Fibroblast of upper back skin (primary cell): ENCODE measurements at regions not wholly inside any gene's neighbourhood (a gene's known extent, or its start where the extent isn't known, plus 50 kb on each side); places are given as distances from the start of the nearest gene placed in this dataset.

Source experiments
- DNase-seq: peaks from one replicate; pipeline ENCODE4 v3.0.0-alpha.2; 2013

- peak; percentile 60 for DNase-seq
Observed at GRCh38 chr18:22545066-22545760, 127.5 kb upstream of the CTAGE1 start.

DNA sequence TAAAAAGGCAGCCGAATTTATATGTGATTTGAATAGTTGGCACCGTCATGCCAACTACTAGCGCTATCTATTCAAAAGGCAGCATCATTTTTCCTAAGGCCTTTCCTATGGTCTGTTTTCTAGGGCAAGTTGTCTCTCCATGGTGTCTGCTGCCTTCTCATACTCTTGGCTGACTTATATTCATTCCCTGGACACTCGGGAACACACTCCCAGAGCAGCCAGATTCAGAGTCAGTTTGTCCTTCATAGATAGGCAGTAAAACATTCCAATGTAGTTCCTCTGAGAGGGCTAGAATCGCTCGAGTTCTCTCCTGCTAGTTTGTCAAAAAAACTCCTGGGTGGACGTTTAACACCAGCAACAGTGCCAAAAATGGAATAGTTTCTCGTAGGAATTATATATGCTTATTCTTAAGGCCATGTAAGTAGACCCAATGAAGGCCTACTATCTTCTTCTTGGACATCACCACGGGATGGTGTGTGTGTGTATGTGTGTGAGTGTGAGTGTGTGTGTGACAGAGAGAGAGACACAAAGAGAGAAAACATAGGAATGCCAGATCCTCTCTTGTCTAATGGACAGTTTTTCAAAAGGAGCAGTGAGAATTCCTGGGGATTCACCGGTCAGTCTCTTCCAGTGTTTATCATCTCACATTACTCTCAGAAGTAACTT is 129.3 kb upstream of the CTAGE1 start:
- no peak for DNase-seq

GRCh38 chr18:22547807-22548561 is 130.3 kb upstream of the CTAGE1 start:
- DNase-seq = peak; percentile 53

DNA sequence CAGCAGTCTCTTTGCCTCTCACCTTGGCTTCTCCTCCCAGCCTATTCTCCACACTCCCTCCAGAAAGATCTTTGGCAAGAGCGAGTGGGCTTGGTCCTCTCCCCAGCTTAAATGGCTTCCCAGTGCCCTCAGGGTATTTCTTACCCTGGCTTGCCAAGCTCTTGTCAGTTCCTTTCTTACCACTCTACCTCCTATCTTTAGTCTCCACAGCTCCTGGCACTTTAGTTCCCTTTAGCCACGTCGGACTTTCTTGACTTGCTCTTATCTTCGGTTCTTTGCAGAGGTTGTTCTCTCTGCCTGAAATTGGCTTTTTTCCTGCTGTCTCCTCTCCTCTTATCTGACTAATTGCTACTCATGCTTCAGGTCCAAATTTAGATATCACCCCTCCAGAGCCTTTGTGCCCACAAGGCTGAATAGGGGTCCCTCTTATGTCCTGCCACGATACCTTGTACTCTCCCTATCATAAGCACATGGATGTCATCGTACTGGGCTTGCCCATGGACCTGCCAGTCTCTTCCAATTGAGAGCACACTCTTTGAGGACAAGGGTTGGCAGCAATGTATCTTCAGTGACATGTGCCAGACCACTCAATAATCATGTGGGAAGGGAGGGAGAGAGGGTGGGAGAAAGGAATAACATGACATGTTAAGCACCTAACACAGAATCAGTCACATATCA is 131.7 kb upstream of the CTAGE1 start:
- DNase-seq = no peak

DNA sequence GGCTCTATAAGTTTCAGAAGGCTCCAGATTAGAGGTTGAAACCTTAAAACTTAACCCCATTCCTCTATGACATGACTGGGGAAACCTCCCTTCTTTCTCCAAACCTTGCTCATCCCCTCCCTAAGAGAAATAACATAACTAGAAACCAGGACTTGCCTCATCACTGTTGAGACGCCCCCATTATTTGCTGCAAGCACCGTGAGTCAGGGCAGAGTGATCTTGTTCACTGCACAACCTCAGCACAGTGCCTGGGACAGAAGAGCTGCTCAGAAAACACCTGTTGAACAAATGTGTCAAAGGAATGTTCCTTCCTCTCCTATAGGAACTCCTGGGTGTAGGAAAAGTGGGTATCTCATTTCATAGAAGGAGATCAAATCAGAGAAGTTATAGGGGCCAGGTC is 132.7 kb upstream of the CTAGE1 start:
- DNase-seq = no peak

DNA sequence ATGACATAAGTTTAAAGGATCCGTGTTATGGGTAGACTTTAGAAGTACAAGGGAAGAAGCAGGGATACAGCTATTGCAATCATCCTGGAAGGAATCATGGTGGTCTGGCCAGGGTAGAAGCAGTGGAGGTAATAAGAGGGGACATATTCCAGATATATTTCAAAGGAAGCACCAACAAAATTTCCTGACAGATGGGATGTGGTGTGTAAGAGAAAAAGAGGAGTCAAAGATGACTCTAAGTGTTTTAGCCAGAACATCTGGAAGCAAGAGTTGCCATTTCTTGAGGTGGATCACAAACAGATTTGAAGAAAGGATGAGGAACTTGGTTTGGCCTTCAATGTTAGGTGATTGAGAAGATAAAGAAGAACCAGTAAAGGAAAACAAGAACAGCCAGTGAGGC is 133.1 kb upstream of the CTAGE1 start:
- DNase-seq = no peak

- peak; percentile 88 for DNase-seq
Observed at GRCh38 chr18:22551536-22552151, 133.9 kb upstream of the CTAGE1 start.

GRCh38 chr18:22552254-22552653 is 134.5 kb upstream of the CTAGE1 start:
- no peak for DNase-seq

GRCh38 chr18:22552899-22553460 is 135.3 kb upstream of the CTAGE1 start:
- DNase-seq = no peak

GRCh38 chr18:22556222-22557167 is 138.8 kb upstream of the CTAGE1 start:
- DNase-seq = peak; percentile 55

DNA sequence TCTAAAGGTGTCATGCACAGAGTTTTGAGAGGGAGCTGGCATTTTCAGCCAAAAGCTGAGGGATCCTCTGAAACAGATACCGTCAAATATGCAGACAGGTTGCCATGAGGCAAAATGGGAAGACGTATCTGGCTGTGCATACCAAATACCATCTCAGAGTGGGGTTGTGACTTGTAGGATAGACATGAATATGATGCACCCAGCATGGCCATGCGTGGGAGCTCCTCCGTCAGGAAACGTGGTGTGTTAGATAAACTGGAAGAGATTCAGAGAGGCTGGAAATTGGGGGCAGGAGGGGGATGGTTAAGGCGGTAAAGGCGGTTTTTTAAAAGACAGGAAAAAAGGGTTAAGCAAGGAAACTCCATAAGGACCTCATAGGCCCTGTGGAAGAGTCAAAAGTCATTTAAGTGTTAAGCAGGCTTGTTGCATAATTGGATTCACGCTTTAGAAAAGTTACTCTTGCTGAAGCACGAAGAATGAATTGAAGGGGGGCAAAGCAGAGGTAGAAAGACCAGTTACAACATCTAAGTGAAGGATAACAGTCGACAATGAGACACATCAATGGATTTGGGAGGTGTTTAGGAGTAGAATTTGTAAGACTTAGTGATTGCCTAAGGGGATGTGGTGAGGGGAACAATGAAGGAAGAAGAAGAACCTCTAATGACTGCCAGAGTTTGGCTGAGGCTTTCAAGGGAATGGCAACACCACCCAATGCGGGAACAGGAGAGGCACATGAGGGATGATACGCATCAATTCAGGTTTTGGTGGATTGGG is 139.6 kb upstream of the CTAGE1 start:
- DNase-seq = no peak

- peak; percentile 52 for DNase-seq
Observed at GRCh38 chr18:22558945-22559385, 141.2 kb upstream of the CTAGE1 start.

DNA sequence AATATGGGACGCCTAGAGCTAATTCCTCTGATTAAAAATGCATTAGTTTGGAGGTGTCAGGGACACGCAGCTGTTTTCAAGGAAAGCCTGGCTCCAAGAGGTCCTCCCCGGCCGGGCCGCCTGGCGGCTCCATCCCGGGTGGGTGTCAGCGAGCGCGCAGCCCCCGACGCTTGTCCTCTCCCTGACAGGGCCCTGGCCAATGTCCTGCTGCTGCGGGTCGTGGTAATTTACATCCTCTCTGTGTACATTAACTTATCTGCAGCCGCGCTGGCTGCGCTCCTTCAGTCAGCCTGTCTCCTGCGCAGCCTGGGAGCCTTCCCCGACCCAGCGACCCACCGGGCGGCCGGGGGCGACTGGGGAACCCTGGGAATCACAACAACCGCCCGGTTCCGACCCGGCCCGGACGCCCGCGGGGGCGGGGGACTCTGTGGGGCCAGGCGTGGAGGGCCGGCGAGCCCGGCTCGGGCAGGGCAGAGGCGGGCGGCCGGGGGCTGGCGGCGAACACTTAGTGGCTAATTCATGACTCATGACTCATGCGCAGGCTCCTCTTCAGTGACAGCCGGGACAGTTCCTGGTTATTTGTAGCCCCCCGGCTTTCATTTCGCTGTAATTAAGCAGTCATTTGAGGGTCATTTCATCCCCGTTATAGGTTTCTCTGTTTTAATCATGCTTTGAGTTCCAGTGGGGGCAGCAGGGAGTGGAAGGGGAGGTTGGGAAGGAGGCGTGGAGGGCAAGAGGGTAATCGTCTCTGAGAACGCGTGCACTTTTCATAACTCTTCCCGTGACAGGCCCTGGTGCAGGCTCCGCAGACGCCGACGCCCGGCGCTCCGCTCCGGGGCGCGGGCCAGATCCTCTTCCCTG is 141.9 kb upstream of the CTAGE1 start:
- DNase-seq = peak; percentile 59

- no peak for DNase-seq
Observed at GRCh38 chr18:22560275-22560610, 142.5 kb upstream of the CTAGE1 start.

DNA sequence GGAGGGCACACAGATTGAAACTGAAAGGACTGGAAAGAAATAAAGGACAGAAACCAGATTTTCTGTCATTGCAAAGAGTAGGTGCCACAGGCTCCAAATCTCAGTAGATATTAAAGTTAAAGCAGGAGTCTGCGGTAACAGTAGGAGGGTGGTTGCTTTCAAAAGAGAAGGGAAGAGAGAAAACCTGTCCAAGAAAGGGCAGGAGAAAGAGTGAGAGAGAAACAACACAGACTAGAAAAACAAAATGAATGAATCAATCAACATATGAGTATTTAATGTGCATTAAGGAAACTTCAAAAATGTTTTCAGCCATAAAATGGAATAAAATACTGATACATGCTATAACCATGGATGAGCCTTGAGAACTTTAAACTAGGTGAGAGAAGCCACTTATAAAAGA is 143.1 kb upstream of the CTAGE1 start:
- DNase-seq = no peak

- DNase-seq = peak; percentile 88
Observed at GRCh38 chr18:22563164-22563583, 145.5 kb upstream of the CTAGE1 start.

GRCh38 chr18:22564036-22564435 is 146.3 kb upstream of the CTAGE1 start:
- peak; percentile 70 for DNase-seq

- DNase-seq = no peak
Observed at GRCh38 chr18:22566703-22567420, 149.1 kb upstream of the CTAGE1 start.

- DNase-seq = no peak
Observed at GRCh38 chr18:22567794-22568193, 150.1 kb upstream of the CTAGE1 start.
